ENCODE measurements at regions not wholly inside any gene's neighbourhood (a gene's known extent, or its start where the extent isn't known, plus 50 kb on each side); places are given as distances from the start of the nearest gene placed in this dataset.
A peak's percentile ranks its signal among the peaks of the same experiment; 100 is the strongest.

GRCh38 chr5:109936996-109937395 is 247.3 kb downstream of the MAN2A1 start:
- H3K4me3 Mint-ChIP-seq = no peak overlapping the region
- peaks cover 6% of the 10 kb centered on the region for H3K9me3 Mint-ChIP-seq
- peak; percentile 75 for ATAC-seq
- H3K4me1 Mint-ChIP-seq (ENCODE audit: low read depth) = peaks cover 13% of the 10 kb centered on the region
- H3K36me3 Mint-ChIP-seq (ENCODE audit: insufficient read depth) = no peaks in the 10 kb centered on the region
- no peak for DNase-seq
- no peaks in the 10 kb centered on the region for H3K27me3 Mint-ChIP-seq (ENCODE audit: low read depth)

DNA sequence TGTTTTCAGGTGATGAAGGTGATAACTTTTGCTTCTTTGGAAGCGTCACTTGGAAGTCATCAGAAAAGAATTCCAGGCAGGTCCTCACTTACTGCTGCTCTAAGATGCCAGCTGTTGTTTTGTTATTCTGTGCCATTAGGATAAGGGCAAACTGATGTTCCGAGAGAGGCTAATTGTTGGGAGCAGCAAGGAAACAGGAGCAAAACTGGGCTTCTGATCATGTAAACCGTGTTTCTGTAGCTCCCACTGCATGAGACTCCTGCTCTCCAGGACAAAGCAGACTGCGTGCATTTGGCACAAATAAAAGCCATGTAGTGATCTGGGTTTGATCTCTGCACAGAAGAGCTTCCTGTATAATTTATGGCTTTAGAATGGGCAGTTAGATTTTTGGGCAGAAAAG is 248.2 kb downstream of the MAN2A1 start:
- Mint-ChIP-seq H3K9me3 (peaks cover 6% of the 10 kb centered on the region), H3K27me3 (ENCODE audit: low read depth) (no peaks in the 10 kb centered on the region)
- no peak for ATAC-seq

GRCh38 chr5:109938453-109938852 is 248.7 kb downstream of the MAN2A1 start:
- Mint-ChIP-seq H3K9me3 (peaks cover 6% of the 10 kb centered on the region), H3K36me3 (ENCODE audit: insufficient read depth) (no peaks in the 10 kb centered on the region), H3K4me1 (ENCODE audit: low read depth) (peaks cover 13% of the 10 kb centered on the region), H3K27me3 (ENCODE audit: low read depth) (no peaks in the 10 kb centered on the region), H3K4me3 (no peak overlapping the region)
- DNase-seq (no peak), ATAC-seq (no peak)

More for the DNA sequence above, 248.2 kb downstream of the MAN2A1 start:
- DNase-seq = no peak
- H3K36me3 Mint-ChIP-seq (ENCODE audit: insufficient read depth) = no peaks in the 10 kb centered on the region
- peaks cover 13% of the 10 kb centered on the region for H3K4me1 Mint-ChIP-seq (ENCODE audit: low read depth)
- H3K4me3 Mint-ChIP-seq = no peak overlapping the region

- H3K4me3 Mint-ChIP-seq = no peak overlapping the region
- DNase-seq = no peak
- ATAC-seq = no peak
These were observed 249.5 kb downstream of the MAN2A1 start for GRCh38 chr5:109939116-109939682.

DNA sequence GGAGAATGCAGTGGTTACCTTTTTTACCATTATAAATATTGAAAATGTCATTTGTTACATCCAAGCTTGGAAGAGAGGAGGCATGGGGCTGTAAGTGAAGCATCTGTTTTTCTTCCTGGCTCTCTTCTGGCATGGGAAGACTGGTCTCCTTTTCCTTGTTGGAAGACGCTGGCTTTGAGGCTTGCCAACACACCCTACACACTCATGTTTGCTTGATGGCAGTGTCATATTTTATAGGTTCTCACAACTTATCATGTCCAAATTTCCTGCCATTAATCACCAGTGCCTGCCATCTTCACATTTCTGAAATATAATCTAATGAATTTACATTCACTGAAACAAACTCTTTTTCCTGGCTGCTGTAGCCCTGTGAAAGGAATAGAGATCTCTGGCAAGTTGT is 252.9 kb downstream of the MAN2A1 start:
- peaks cover 6% of the 10 kb centered on the region for H3K9me3 Mint-ChIP-seq
- H3K4me3 Mint-ChIP-seq = no peak overlapping the region
- H3K36me3 Mint-ChIP-seq (ENCODE audit: insufficient read depth) = no peaks in the 10 kb centered on the region
- peaks cover 18% of the 10 kb centered on the region for H3K4me1 Mint-ChIP-seq (ENCODE audit: low read depth)
- DNase-seq = no peak
- H3K27me3 Mint-ChIP-seq (ENCODE audit: low read depth) = no peaks in the 10 kb centered on the region
- ATAC-seq = no peak

More at GRCh38 chr5:109939116-109939682, 249.5 kb downstream of the MAN2A1 start:
- Mint-ChIP-seq H3K9me3 (peaks cover 6% of the 10 kb centered on the region), H3K4me1 (ENCODE audit: low read depth) (peaks cover 13% of the 10 kb centered on the region), H3K27me3 (ENCODE audit: low read depth) (no peaks in the 10 kb centered on the region), H3K36me3 (ENCODE audit: insufficient read depth) (no peaks in the 10 kb centered on the region)

DNA sequence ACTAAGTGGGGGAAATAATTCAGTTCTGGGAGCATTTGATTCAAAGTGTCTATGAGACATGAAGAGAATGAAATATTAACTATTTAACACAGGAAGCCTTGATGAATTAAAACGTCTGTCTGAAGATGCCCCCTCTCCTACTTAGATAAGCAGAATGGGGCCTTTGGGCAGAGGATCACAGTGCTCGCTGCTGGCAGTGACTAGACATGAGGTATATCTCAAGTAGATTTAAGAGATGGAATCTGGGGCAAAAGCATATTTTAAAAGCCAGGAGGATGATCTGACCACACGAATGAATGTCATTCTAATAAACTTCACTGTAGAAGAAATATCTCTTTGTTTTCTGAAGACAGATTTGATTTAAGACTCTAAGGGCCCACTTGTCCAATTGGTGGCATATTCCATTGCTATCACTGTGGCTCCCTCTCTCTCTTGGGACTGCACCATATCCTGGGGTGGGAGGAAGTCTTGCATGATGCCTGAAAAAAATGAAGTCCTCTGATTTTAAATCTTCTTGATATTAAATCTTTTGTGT is 254.0 kb downstream of the MAN2A1 start:
- no peaks in the 10 kb centered on the region for H3K27me3 Mint-ChIP-seq (ENCODE audit: low read depth)
- H3K4me3 Mint-ChIP-seq = no peak overlapping the region
- peaks cover 6% of the 10 kb centered on the region for H3K9me3 Mint-ChIP-seq
- ATAC-seq = no peak
- no peak for DNase-seq
- no peaks in the 10 kb centered on the region for H3K36me3 Mint-ChIP-seq (ENCODE audit: insufficient read depth)
- peaks cover 15% of the 10 kb centered on the region for H3K4me1 Mint-ChIP-seq (ENCODE audit: low read depth)

DNA sequence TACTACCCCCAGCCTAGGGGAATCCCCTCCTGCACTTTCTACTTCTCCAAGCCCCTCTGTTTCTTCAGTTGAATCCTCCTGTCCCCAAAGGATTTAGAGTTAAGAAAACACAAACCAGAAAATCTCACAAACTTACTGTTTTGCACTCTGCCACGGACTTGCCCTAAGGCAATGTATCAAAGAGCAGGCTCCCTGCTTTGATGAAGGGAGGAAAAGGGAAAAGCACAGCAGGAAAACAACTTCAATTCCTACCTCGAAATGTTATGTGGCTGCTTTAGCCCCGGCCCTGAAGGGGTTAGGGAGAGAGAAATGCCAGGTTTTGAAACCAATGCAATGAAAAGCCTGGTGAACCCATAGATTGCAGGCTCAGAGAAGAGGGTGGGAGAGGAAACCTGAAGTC is 254.7 kb downstream of the MAN2A1 start:
- ATAC-seq (no peak), DNase-seq (no peak)
- Mint-ChIP-seq H3K4me3 (no peak overlapping the region), H3K4me1 (ENCODE audit: low read depth) (peaks cover 15% of the 10 kb centered on the region), H3K9me3 (peaks cover 4% of the 10 kb centered on the region), H3K36me3 (ENCODE audit: insufficient read depth) (no peaks in the 10 kb centered on the region), H3K27me3 (ENCODE audit: low read depth) (no peaks in the 10 kb centered on the region)

GRCh38 chr5:109945097-109945678 is 255.5 kb downstream of the MAN2A1 start:
- Mint-ChIP-seq H3K27me3 (ENCODE audit: low read depth) (no peaks in the 10 kb centered on the region), H3K36me3 (ENCODE audit: insufficient read depth) (no peaks in the 10 kb centered on the region), H3K9me3 (no peaks in the 10 kb centered on the region), H3K4me3 (no peak overlapping the region), H3K4me1 (ENCODE audit: low read depth) (peaks cover 15% of the 10 kb centered on the region)
- peak; percentile 65 to 70 for ATAC-seq
- no peak for DNase-seq

GRCh38 chr5:109945723-109946480 is 256.2 kb downstream of the MAN2A1 start:
- peaks cover 15% of the 10 kb centered on the region for H3K4me1 Mint-ChIP-seq (ENCODE audit: low read depth)
- H3K27me3 Mint-ChIP-seq (ENCODE audit: low read depth) = no peaks in the 10 kb centered on the region
- H3K4me3 Mint-ChIP-seq = no peak overlapping the region
- no peak for DNase-seq
- no peak for ATAC-seq
- H3K9me3 Mint-ChIP-seq = no peaks in the 10 kb centered on the region
- H3K36me3 Mint-ChIP-seq (ENCODE audit: insufficient read depth) = no peaks in the 10 kb centered on the region

DNA sequence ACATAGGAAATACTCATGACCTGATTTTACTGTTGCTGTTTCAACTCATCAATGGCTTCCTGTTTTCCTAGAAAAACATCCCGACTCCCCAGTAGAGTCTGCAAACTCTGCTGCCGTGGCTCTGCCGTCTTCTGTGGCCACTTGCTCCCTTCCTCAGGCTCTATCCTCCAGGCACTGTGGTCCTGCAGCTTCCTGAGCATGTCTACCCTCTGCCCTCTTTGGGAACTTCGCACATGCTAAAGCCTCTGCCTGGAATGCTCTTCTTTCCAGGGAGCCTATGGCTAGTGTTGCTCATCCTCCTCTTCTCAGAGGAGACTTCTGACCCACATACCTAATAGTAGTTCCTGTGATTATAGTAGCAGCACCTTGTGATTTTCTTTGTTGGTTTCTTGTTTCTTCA is 256.9 kb downstream of the MAN2A1 start:
- Mint-ChIP-seq H3K4me3 (no peak overlapping the region), H3K4me1 (ENCODE audit: low read depth) (peaks cover 15% of the 10 kb centered on the region), H3K36me3 (ENCODE audit: insufficient read depth) (no peaks in the 10 kb centered on the region), H3K27me3 (ENCODE audit: low read depth) (no peaks in the 10 kb centered on the region), H3K9me3 (no peaks in the 10 kb centered on the region)
- DNase-seq (no peak), ATAC-seq (no peak)

DNA sequence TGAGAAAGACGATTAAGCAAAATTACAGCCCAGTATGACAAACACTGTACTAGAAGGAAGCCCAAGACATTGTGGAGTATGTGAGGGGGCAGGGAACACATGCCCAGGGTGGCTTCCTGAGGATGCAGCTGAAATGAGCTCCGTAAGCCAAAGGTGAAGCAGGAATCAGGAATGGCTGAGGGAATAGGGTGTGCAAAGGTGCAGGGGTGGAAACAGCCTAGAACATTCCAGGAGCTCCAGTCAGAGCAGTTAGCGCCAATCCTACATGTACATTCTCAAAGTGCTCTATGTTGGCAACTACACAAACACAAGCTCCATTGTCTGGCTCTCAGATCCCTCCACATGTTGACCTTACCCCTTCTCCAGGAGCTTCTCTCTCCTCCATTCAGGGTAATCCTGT is 257.9 kb downstream of the MAN2A1 start:
- no peak overlapping the region for H3K4me3 Mint-ChIP-seq
- no peak for DNase-seq
- H3K9me3 Mint-ChIP-seq = no peaks in the 10 kb centered on the region
- H3K27me3 Mint-ChIP-seq (ENCODE audit: low read depth) = no peaks in the 10 kb centered on the region
- H3K36me3 Mint-ChIP-seq (ENCODE audit: insufficient read depth) = no peaks in the 10 kb centered on the region
- no peak for ATAC-seq
- peaks cover 15% of the 10 kb centered on the region for H3K4me1 Mint-ChIP-seq (ENCODE audit: low read depth)

- no peaks in the 10 kb centered on the region for H3K9me3 Mint-ChIP-seq
- DNase-seq (no peak), ATAC-seq (no peak)
- no peaks in the 10 kb centered on the region for H3K27me3 Mint-ChIP-seq (ENCODE audit: low read depth)
- no peak overlapping the region for H3K4me3 Mint-ChIP-seq
- H3K36me3 Mint-ChIP-seq (ENCODE audit: insufficient read depth) = no peaks in the 10 kb centered on the region
- peaks cover 4% of the 10 kb centered on the region for H3K4me1 Mint-ChIP-seq (ENCODE audit: low read depth)
These were observed 260.9 kb downstream of the MAN2A1 start for GRCh38 chr5:109950634-109951033.

GRCh38 chr5:109951348-109951747 is 261.6 kb downstream of the MAN2A1 start:
- no peak overlapping the region for H3K4me3 Mint-ChIP-seq
- H3K27me3 Mint-ChIP-seq (ENCODE audit: low read depth) = no peaks in the 10 kb centered on the region
- no peak for DNase-seq
- H3K36me3 Mint-ChIP-seq (ENCODE audit: insufficient read depth) = no peaks in the 10 kb centered on the region
- H3K9me3 Mint-ChIP-seq = no peaks in the 10 kb centered on the region
- ATAC-seq = no peak
- H3K4me1 Mint-ChIP-seq (ENCODE audit: low read depth) = no peaks in the 10 kb centered on the region

DNA sequence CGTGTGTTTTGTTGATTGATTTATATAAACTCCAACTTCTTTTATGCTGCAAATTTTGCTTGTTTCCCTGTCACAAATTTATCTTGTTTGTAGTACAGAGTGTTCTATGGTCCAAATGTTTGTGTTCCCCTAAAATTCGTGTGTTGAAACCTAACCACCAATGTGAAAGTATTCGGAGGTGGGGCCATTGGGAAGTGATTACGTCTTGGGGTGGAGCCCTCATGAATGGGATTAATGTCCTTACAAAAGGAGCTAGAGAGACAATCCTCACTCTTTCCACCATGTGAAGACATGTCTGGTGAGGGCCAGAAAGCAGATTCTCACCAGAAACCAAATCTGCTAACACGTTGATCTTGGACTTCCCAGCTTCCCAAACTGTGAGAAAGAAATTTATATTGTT is 262.0 kb downstream of the MAN2A1 start:
- no peak overlapping the region for H3K4me3 Mint-ChIP-seq
- no peaks in the 10 kb centered on the region for H3K27me3 Mint-ChIP-seq (ENCODE audit: low read depth)
- DNase-seq = no peak
- H3K36me3 Mint-ChIP-seq (ENCODE audit: insufficient read depth) = no peaks in the 10 kb centered on the region
- no peaks in the 10 kb centered on the region for H3K4me1 Mint-ChIP-seq (ENCODE audit: low read depth)
- no peak for ATAC-seq
- no peaks in the 10 kb centered on the region for H3K9me3 Mint-ChIP-seq

- H3K27me3 Mint-ChIP-seq (ENCODE audit: low read depth) = no peaks in the 10 kb centered on the region
These were observed 264.0 kb downstream of the MAN2A1 start for GRCh38 chr5:109953761-109954160.

More at GRCh38 chr5:109953761-109954160, 264.0 kb downstream of the MAN2A1 start:
- Mint-ChIP-seq H3K4me3 (no peak overlapping the region), H3K9me3 (no peaks in the 10 kb centered on the region), H3K4me1 (ENCODE audit: low read depth) (peaks cover 2% of the 10 kb centered on the region), H3K36me3 (ENCODE audit: insufficient read depth) (no peaks in the 10 kb centered on the region)
- ATAC-seq (no peak), DNase-seq (no peak)

All from activated T-cell treated with anti-CD3 and anti-CD28 coated beads, Interleukin-2, amount 50 U/mL, for 4 hours (primary cell).